ENCODE measurements at regions not wholly inside any gene's neighbourhood (a gene's known extent, or its start where the extent isn't known, plus 50 kb on each side); places are given as distances from the start of the nearest gene placed in this dataset.

GRCh38 chr18:55779691-55780585, 191.9 kb upstream of the TCF4 start:
- Histone ChIP-seq H3K9ac (ENCODE audit: insufficient read depth, low read length, poor library complexity, severe bottlenecking) (peak overlapping the region; percentile 66), H4K20me1 (ENCODE audit: insufficient read depth, low read length) (no peaks in the 10 kb centered on the region), H3K36me3 (replicated peaks in 1 of 2; ENCODE audit: control insufficient read depth in 1 of 2, insufficient read depth in 2 of 2, low read length in 2 of 2) (no peaks in the 10 kb centered on the region), H3K27me3 (ENCODE audit: control insufficient read depth in 2 of 2, insufficient read depth in 2 of 2, low read length in 2 of 2) (peaks cover 8 to 24% of the 10 kb centered on the region in 2 donors), H2AFZ (ENCODE audit: insufficient read depth, low read depth, low read length, poor library complexity, severe bottlenecking) (peak overlapping the region; percentile 83), H3K27ac (ENCODE audit: low read depth in 1 of 2, low read length in 2 of 2) (peak overlapping the region in 1 of 2 donors; percentile 78), H3K4me1 (ENCODE audit: control insufficient read depth in 1 of 2, insufficient read depth in 2 of 2, low read length in 2 of 2) (peaks cover 15 to 18% of the 10 kb centered on the region in 2 donors), H3K4me3 (replicated peaks in 1 of 3; ENCODE audit: low read depth in 2 of 3, low read length in 3 of 3) (peak overlapping the region; percentile 85 to 99 (median 91)), H3K4me2 (replicated peaks; ENCODE audit: extremely low read depth, low read length, poor library complexity, severe bottlenecking) (peak overlapping the region; percentile 85), H3K79me2 (ENCODE audit: insufficient read depth, low read length) (no peaks in the 10 kb centered on the region), H3K9me3 (replicated peaks in 1 of 2; ENCODE audit: control insufficient read depth in 1 of 2, insufficient read depth in 1 of 2, low read length in 2 of 2) (no peaks in the 10 kb centered on the region)
- Mint-ChIP-seq H3K9me3 (peaks cover 0 to 7% (median 2%) of the 10 kb centered on the region in 7 donors), H3K4me3 (peak overlapping the region; percentile 90), H3K27ac (peak overlapping the region in 5 of 7 donors; percentile 11 to 80 (median 49)), H3K4me1 (peaks cover 20% of the 10 kb centered on the region), H3K36me3 (no peaks in the 10 kb centered on the region), H3K27me3 (ENCODE audit: low read depth in 3 of 3) (peaks cover 13 to 23% (median 18%) of the 10 kb centered on the region in 3 donors)
- WGBS (ENCODE audit: insufficient coverage): under 1% methylated on average over 88 of the region's 88 CpGs
- no peak for TF ChIP-seq CTCF (IDR thresholded peaks at IDR 0.05)
- intact Hi-C loops (cut with micrococcal nuclease): loop anchor here in 1 of 2 donors (10.0 kb wide), 1 partner anchor 795 kb away; no protein-coding TSS in a partner anchor
- peak in 2 of 3 donors; percentile 18 to 36 for DNase-seq

- peak overlapping the region; percentile 85 for H3K4me2 ChIP-seq (replicated peaks; ENCODE audit: extremely low read depth, low read length, poor library complexity, severe bottlenecking)
- H3K4me1 Mint-ChIP-seq: peaks cover 20% of the 10 kb centered on the region
- peak overlapping the region; percentile 66 for H3K9ac ChIP-seq (ENCODE audit: insufficient read depth, low read length, poor library complexity, severe bottlenecking)
Measured at GRCh38 chr18:55778788-55779690, 191.0 kb upstream of the TCF4 start.

More at GRCh38 chr18:55778788-55779690, 191.0 kb upstream of the TCF4 start:
- Mint-ChIP-seq H3K27me3 (ENCODE audit: low read depth in 3 of 3) (peaks cover 13 to 23% (median 18%) of the 10 kb centered on the region in 3 donors), H3K4me3 (peak overlapping the region; percentile 90), H3K36me3 (no peaks in the 10 kb centered on the region), H3K27ac (peak overlapping the region; percentile 80 to 90 (median 86)), H3K9me3 (peaks cover 0 to 7% (median 2%) of the 10 kb centered on the region in 7 donors)
- Histone ChIP-seq H4K20me1 (ENCODE audit: insufficient read depth, low read length) (no peaks in the 10 kb centered on the region), H2AFZ (ENCODE audit: insufficient read depth, low read depth, low read length, poor library complexity, severe bottlenecking) (peak overlapping the region; percentile 83), H3K27me3 (ENCODE audit: control insufficient read depth in 2 of 2, insufficient read depth in 2 of 2, low read length in 2 of 2) (peaks cover 8 to 24% of the 10 kb centered on the region in 2 donors), H3K79me2 (ENCODE audit: insufficient read depth, low read length) (no peaks in the 10 kb centered on the region), H3K36me3 (replicated peaks in 1 of 2; ENCODE audit: control insufficient read depth in 1 of 2, insufficient read depth in 2 of 2, low read length in 2 of 2) (no peaks in the 10 kb centered on the region), H3K27ac (ENCODE audit: low read depth in 1 of 2, low read length in 2 of 2) (peak overlapping the region in 1 of 2 donors; percentile 78), H3K4me1 (ENCODE audit: control insufficient read depth in 1 of 2, insufficient read depth in 2 of 2, low read length in 2 of 2) (peaks cover 15 to 18% of the 10 kb centered on the region in 2 donors), H3K4me3 (replicated peaks in 1 of 3; ENCODE audit: low read depth in 2 of 3, low read length in 3 of 3) (peak overlapping the region; percentile 85 to 99 (median 91)), H3K9me3 (replicated peaks in 1 of 2; ENCODE audit: control insufficient read depth in 1 of 2, insufficient read depth in 1 of 2, low read length in 2 of 2) (no peaks in the 10 kb centered on the region)
- WGBS (ENCODE audit: insufficient coverage): 0% methylated on average over 4 of the region's 17 CpGs
- intact Hi-C loops (cut with micrococcal nuclease): loop anchor here in 1 of 2 donors (10.0 kb wide), 1 partner anchor 796 kb away; no protein-coding TSS in a partner anchor
- TF ChIP-seq CTCF (IDR thresholded peaks at IDR 0.05): no peak
- peak; percentile 77 to 86 (median 85) for DNase-seq
